GM18505 (cell line): ENCODE measurements at regions not wholly inside any gene's neighbourhood (a gene's known extent, or its start where the extent isn't known, plus 50 kb on each side); places are given as distances from the start of the nearest gene placed in this dataset.
"Not testable (repeated sequence)": the region's sequence is repeated elsewhere in the genome, so short reads cannot be mapped to it uniquely, and the experiment has no call there.

Experiments
- ATAC-seq: cut with Tn5 transposase; IDR thresholded peaks from one replicate; pipeline ENCODE4 v1.9.1; 2021; ENCODE audit not compliant: unreplicated experiment
- POLR2A ChIP-seq: IDR thresholded peaks from 4 replicates; pipeline ENCODE4 v1.6.1; 2011; ENCODE audit warnings: borderline replicate concordance; ENCODE audit not compliant: insufficient read depth, insufficient read length; ENCODE audit errors: extremely low read depth

- no peak for ATAC-seq
These were observed 281.1 kb downstream of the MAP2K6 start for GRCh38 chr17:69695646-69696045.

GRCh38 chr17:69696650-69697049 is 282.2 kb downstream of the MAP2K6 start:
- no peak for ATAC-seq

More at GRCh38 chr17:69695646-69696045, 281.1 kb downstream of the MAP2K6 start:
- no peak for TF ChIP-seq POLR2A

DNA sequence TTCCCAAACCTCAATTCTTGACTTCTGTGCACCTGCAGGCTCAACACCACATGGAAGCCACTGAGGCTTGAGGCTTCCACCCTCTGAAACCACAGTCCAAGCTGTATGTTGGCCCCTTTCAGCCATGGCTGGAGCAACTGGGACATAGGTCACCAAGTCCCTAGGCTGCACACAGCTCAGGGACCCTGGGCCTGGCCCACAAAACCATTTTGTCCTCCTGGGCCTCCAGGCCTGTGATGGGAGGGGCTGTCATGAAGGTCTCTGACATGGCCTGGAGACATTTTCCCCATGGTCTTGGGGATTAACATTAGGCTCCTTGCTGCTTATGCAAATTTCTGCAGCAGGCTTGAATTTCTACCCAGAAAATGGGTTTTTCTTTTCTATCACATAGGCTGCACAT is 283.9 kb downstream of the MAP2K6 start:
- ATAC-seq = not testable (repeated sequence)

More at GRCh38 chr17:69696650-69697049, 282.2 kb downstream of the MAP2K6 start:
- TF ChIP-seq POLR2A = no peak

- TF ChIP-seq POLR2A = no peak
- no peak for ATAC-seq
These were observed 287.6 kb downstream of the MAP2K6 start for GRCh38 chr17:69702078-69702477.

DNA sequence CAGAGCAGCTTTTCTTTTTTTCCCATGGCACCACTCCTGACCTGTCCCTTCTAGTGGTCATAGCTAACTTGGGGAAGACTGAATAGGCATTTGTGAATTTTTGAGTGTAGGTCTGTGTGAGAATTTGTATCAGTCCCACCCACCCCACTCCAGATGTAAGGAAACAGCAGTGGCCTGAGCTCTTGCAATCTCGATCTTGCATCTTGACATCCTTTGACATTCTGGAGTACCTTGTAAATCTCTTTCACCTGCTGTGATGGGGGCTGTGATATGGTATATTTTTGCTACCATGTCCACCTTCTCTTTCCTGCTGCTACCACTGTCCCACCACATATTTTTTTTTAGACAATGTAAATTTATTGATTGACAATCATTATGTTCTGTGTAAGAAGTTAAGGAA is 289.3 kb downstream of the MAP2K6 start:
- no peak for ATAC-seq
- no peak for TF ChIP-seq POLR2A

DNA sequence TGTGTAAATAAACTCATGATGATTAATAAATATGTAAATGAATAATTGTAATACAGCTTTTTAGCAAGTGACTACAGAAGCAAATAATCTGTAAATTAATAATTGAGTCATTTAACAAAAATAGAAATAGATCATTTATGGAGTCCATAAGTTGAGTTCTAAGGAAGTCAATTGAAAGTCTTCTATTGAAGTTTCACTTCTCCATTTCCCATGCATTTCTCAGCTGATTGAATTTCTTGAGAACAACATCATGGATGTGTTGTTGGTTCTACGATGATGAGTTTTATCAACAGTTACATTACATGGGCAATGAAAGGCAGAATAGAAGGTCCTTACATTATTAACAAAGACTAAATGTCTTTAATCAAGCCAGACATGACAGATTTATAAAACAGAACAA is 290.4 kb downstream of the MAP2K6 start:
- TF ChIP-seq POLR2A = no peak
- no peak for ATAC-seq

DNA sequence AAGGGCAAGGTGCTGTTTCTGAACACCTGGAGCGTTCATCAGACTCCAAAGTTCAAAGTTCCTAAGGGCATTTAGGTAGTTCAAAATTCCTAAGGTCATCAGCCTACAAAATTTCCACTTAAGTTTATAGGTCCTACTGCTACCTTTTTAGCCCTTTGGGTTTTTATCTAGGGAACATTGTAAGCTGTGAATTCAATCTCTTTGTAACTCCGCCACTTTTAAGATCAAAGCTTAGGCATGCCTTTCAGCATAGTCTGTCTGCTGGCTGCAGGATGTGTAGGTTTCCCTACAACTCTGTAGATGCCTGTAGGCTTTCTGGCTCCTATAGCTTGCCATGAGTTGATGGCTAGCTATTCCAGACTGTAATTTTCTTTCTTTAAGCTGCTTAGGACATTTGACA is 291.6 kb downstream of the MAP2K6 start:
- ATAC-seq = no peak
- TF ChIP-seq POLR2A = no peak

- no peak for TF ChIP-seq POLR2A
- ATAC-seq = no peak
These were observed 294.9 kb downstream of the MAP2K6 start for GRCh38 chr17:69709441-69709840.

GRCh38 chr17:69710926-69711325 is 296.4 kb downstream of the MAP2K6 start:
- no peak for ATAC-seq
- no peak for TF ChIP-seq POLR2A

- no peak for TF ChIP-seq POLR2A
- ATAC-seq = no peak
These were observed 297.0 kb downstream of the MAP2K6 start for GRCh38 chr17:69711541-69711940.

DNA sequence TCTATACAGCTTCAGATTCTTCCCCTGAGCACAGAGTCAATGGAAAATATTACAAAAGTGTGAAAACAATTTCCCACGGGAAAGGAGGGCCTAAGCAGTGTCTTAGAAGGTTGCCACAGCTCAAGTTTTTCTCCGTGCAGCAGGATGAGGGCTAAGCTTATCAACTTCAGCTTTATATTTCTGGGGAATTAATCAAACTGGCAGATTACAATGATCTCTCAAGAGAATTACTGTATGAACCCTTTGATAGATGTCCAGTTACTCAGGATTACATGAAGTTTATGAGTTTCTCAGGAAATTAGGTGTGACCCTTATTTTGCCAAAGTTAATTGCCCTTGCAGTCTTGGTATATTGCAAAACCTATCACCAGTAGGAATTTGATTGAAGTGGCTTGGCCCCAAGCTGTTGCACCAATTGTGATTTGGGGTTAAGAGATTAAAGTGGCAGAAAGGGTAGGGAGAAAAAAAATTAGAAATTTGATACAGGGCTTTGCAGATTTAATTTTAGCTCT is 298.4 kb downstream of the MAP2K6 start:
- TF ChIP-seq POLR2A = no peak
- no peak for ATAC-seq

GRCh38 chr17:69713815-69714214 is 299.3 kb downstream of the MAP2K6 start:
- no peak for ATAC-seq
- no peak for TF ChIP-seq POLR2A

- ATAC-seq = no peak
- no peak for TF ChIP-seq POLR2A
These were observed 300.2 kb downstream of the MAP2K6 start for GRCh38 chr17:69714669-69715068.

DNA sequence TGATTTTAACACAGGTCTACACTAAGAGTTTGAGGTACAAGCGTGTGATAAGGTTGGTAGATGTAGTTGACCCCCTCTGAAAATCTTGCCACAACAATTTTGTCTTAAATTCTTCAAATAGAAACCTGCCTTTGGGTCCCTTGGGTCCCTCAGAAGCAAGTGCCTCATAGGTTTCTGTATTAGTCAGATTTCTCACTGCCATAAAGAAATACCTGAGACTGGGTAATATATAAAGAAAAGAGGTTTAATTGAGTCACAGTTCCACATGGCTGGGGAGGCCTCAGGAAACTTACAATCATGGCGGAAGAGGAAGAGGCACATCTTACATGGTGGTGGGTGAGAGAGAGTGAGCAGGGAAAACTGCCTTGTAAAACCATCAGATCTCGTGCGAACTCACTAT is 301.2 kb downstream of the MAP2K6 start:
- ATAC-seq = no peak
- TF ChIP-seq POLR2A = no peak

DNA sequence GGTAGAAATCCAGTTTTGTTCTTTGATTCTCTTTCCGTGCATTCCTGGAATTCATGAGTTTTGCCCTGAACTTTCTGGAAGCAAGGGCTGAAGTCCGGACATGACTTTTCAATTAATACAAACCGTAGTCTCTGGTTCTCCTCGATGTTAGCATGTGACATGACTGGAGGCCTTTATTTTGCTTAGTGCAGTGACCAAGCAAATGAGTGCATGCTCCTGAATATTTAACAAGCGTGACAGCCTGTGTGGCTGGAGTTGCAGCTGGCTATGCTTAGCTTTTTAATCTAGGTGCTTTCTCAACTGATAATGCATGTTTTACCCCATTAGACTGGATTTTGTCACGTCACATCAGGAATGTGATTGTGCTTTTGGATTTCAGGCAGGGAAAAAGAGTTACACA is 302.1 kb downstream of the MAP2K6 start:
- ATAC-seq = no peak

DNA sequence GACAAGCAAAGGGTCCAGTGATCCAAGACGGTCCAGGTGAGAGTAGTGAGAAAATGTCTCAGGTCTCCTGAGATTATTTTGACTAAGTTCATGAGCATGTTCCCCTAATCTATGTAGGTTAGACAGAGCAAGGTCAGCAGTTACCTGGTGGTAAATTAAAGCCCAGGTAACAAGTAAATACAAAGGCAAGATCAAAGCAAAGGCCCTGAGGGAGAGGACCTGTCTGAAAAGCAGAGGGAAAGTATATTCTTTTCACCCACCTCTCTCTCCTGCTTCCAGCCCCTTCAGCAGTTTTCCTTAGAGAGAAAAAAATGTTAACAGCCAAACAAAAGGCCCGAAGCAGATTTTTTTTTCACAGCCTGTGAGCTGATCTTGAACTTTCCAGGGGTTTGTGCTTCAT is 302.7 kb downstream of the MAP2K6 start:
- no peak for TF ChIP-seq POLR2A
- no peak for ATAC-seq

More for the DNA sequence above, 302.1 kb downstream of the MAP2K6 start:
- TF ChIP-seq POLR2A = no peak

DNA sequence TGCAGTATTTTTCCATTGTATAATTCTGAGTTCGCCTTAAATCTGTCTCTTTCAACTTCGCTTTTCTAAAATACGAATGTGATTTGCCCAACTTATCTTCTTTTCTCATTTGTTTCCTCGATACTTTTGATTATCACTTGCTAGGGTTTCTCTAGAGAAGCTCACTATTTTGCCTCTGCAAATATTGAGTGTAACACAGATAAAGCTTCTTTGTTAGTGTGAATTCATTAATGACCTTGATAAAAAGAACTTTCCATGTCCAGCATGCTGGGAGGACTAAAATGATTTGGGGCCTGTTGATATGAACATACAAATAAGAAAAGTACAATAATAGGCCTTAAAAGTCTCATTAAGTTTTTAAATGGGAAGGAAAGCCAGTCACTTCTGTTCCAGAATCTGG is 303.3 kb downstream of the MAP2K6 start:
- no peak for ATAC-seq

More for the DNA sequence above, 303.3 kb downstream of the MAP2K6 start:
- no peak for TF ChIP-seq POLR2A
